Heart left ventricle (tissue), 16 donors: ENCODE measurements at regions not wholly inside any gene's neighbourhood (a gene's known extent, or its start where the extent isn't known, plus 50 kb on each side); places are given as distances from the start of the nearest gene placed in this dataset.

Experiments
- ATAC-seq, 4 donors: fragments of 200-7000 bp; cut with Tn5 transposase; one replicate each; pipeline ENCODE4 v1.9.1; 2020 to 2022; ENCODE audit warnings: moderate library complexity in 4 of 4, mild to moderate bottlenecking in 3 of 4, moderate number of reproducible peaks in 1 of 4
- DNase-seq, 5 donors: peaks; one replicate each; pipeline ENCODE4 v3.0.0-alpha.2; 2020
- H3K27ac ChIP-seq, 12 donors: fragments of 200-600 bp; sonication (generic) in 4 of 12; one replicate each; pipeline versions ENCODE4 v1.5.0 to v1.8.0; 2016 to 2022; ENCODE audit warnings: mild to moderate bottlenecking in 2 of 12
- H3K27me3 ChIP-seq, 9 donors: fragments of 200-600 bp; sonication (generic) in 2 of 9; one replicate each; pipeline versions ENCODE4 v1.5.1 to v1.8.0; 2016 to 2022; ENCODE audit warnings: mild to moderate bottlenecking in 3 of 9
- H3K36me3 ChIP-seq, 9 donors: fragments of 200-600 bp; sonication (generic) in 2 of 9; one replicate each; pipeline versions ENCODE4 v1.5.0 to v1.8.0; 2018 to 2022; ENCODE audit warnings: mild to moderate bottlenecking in 2 of 9
- H3K4me1 ChIP-seq, 12 donors: fragments of 200-600 bp; sonication (generic) in 4 of 12; one replicate each; pipeline versions ENCODE4 v1.5.0 to v1.8.0; 2016 to 2022; ENCODE audit warnings: mild to moderate bottlenecking in 3 of 12
- H3K4me3 ChIP-seq, 12 donors: fragments of 200-600 bp; sonication (generic) in 4 of 12; one replicate each; pipeline versions ENCODE4 v1.5.0 to v1.8.0; 2017 to 2022; ENCODE audit warnings: mild to moderate bottlenecking in 9 of 12, moderate library complexity in 4 of 12
- H3K9me3 ChIP-seq, 12 donors: fragments of 200-600 bp; sonication (generic) in 4 of 12; one replicate each; pipeline versions ENCODE4 v1.5.0 to v1.8.0; 2016 to 2022; ENCODE audit warnings: mild to moderate bottlenecking in 1 of 12
- CTCF ChIP-seq, 12 donors: fragments of 200-600 bp; sonication (generic) in 4 of 12; IDR thresholded peaks; one replicate each; pipeline versions ENCODE4 v1.5.0 to v1.8.0; 2018 to 2022; ENCODE audit warnings: antibody characterized with exemption in 12 of 12, mild to moderate bottlenecking in 5 of 12
- POLR2A ChIP-seq, 2 donors: fragments of 450-650 bp; IDR thresholded peaks; one replicate each; pipeline ENCODE4 v1.6.1; 2017; ENCODE audit warnings: antibody characterized with exemption in 2 of 2, mild to moderate bottlenecking in 2 of 2, moderate library complexity in 2 of 2
- WGBS, 4 donors: extraction: QIAGEN DNeasy Blood & Tissue Kit in 2 of 4; methylation state at CpG; one replicate each; pipeline versions ENCODE4 v1.1.5 to v1.1.7; 2013 to 2018; 5-methylcytosine and 5-hydroxymethylcytosine counted together
- intact Hi-C, 10 donors: fragments of 100-400 bp; cut with DNase I; formaldehyde crosslinking; loops; one replicate each; pipeline versions ENCODE4 v1.11.1 to v1.14.2; 2022
- donor health status: ischemic (EF 13 %, LVEDD 7.1; RV severe dilation, severe dysfunction).
- donor health status: healthy with polysubstance abuse.
- donor health status: DM: no; HTN: yes; CAD: no.
- donor health status: DM: no; HTN: no; CAD: no.
- donor health status: ischemic (EF 25% LVEDD 6.9; RV normal size, moderate dysfunction).
- donor health status: ischemic (EF 25% LVEDD 5.7; RV mildly dilated, moderate dysfunction).
- donor health status: healthy.
- donor health status: DM: yes; HTN: yes; CAD: no.
- donor health status: ischemic (EF 35%, LVEDD 5.7; RV mildly dilated, moderate dysfunction).
- donor health status: nonischemic (EF 11% LVEDD 7.7; RV severe dilation, severe dysfunction).
- donor health status: DM: yes; HTN: yes; CAD: no.
- donor health status: PGD.
- donor health status: ischemic (EF 29% LVEDD 5.4; RV normal size, mild dysfunction).
- donor health status: nonischemic (EF 23%, LVEDD 6.1; RV moderate dilation, normal function).

GRCh38 chr5:135266303-135266635 lies 132.8 kb downstream of the MACROH2A1 start:
- H3K4me3 ChIP-seq = no peak overlapping the region
- peaks cover 0 to 4% (median 0%) of the 10 kb centered on the region in 12 donors for H3K9me3 ChIP-seq
- intact Hi-C loops = no loop called here
- no peaks in the 10 kb centered on the region for H3K36me3 ChIP-seq
- DNase-seq (no peak), ATAC-seq (no peak)
- H3K27me3 ChIP-seq = peaks cover 0 to 7% (median 0%) of the 10 kb centered on the region in 9 donors
- H3K27ac ChIP-seq = no peak overlapping the region
- H3K4me1 ChIP-seq = no peaks in the 10 kb centered on the region
- TF ChIP-seq CTCF (IDR thresholded peaks at IDR 0.05) (no peak), POLR2A (IDR thresholded peaks at IDR 0.05) (no peak)
- WGBS, 4 donors = 71 to 78% (median 76%) methylated on average over 6 of the region's 6 CpGs

DNA sequence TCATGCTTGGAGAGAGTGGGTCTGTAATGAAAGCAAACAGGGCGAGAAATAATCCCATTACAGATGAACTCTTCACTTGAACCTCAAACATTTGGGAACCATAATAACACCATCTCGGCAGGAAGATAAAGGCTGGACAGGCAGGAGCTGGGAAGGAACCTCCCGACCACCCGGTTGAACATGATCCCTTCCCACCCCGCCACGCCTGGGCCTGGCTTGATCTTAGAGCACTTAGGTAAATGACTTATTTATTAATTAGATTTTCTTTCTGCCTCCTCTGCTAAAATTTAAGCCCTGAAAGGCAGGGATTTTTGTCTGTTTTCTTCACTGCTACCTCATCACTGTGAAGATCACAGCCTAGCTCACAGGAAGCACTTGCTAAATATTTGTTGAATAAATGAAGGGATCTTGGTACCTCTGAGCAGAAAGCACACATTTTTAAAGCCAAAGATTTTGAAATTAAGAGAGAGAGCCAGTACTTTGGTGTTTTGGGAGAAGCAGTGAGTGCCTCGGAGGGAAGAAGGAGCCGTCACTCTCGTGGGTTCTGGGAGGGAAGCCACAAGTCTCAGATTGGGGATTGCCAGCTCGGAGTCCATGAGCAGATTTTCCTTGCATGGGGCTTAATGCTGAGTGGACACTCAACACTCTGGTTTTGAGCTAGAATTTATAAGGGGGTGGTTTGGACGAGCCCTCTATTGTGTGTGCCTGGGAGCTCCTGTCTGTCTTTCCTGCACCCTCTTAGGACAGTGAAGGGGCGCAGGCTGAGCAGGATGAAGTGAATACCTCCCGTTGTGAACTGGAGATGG lies 133.3 kb downstream of the MACROH2A1 start:
- intact Hi-C loops = no loop called here
- H3K27ac ChIP-seq = no peak overlapping the region

GRCh38 chr5:135264451-135265440 lies 134.3 kb downstream of the MACROH2A1 start:
- intact Hi-C loops = no loop called here
- Histone ChIP-seq H3K27me3 (peaks cover 0 to 7% (median 0%) of the 10 kb centered on the region in 9 donors), H3K36me3 (no peaks in the 10 kb centered on the region), H3K4me1 (no peaks in the 10 kb centered on the region), H3K27ac (no peak overlapping the region), H3K4me3 (no peak overlapping the region), H3K9me3 (peaks cover 0 to 4% (median 0%) of the 10 kb centered on the region in 12 donors)
- ATAC-seq = no peak
- WGBS, 4 donors = 77 to 87% (median 82%) methylated on average over 17 of the region's 17 CpGs
- TF ChIP-seq POLR2A (IDR thresholded peaks at IDR 0.05) = no peak
- no peak for TF ChIP-seq CTCF (IDR thresholded peaks at IDR 0.05)
- DNase-seq = no peak

More for the DNA sequence above, 133.3 kb downstream of the MACROH2A1 start:
- TF ChIP-seq CTCF (IDR thresholded peaks at IDR 0.05) = no peak
- no peak for TF ChIP-seq POLR2A (IDR thresholded peaks at IDR 0.05)
- ATAC-seq (no peak), DNase-seq (no peak)
- Histone ChIP-seq H3K27me3 (peaks cover 0 to 7% (median 0%) of the 10 kb centered on the region in 9 donors), H3K4me1 (no peaks in the 10 kb centered on the region), H3K36me3 (no peaks in the 10 kb centered on the region), H3K4me3 (no peak overlapping the region), H3K9me3 (peaks cover 0 to 4% (median 0%) of the 10 kb centered on the region in 12 donors)
- 79 to 87% (median 83%) methylated on average over 13 of the region's 13 CpGs for WGBS, 4 donors
